GM12878 (cell line): ENCODE measurements at regions not wholly inside any gene's neighbourhood (a gene's known extent, or its start where the extent isn't known, plus 50 kb on each side); places are given as distances from the start of the nearest gene placed in this dataset.

Experiments
- ATAC-seq: fragments of 200-7000 bp; cut with Tn5 transposase; 3 replicates; pipeline ENCODE4 v1.9.1; 2020; ENCODE audit warnings: mild to moderate bottlenecking, moderate library complexity
- BruUV-seq: library from RNA; stranded (reverse); fragments of 400-500 nt; replicated peaks from 2 replicates; lab custom pipeline; 2021; lab: Mats Ljungman, UMichigan
- CTCF ChIA-PET: fragments of 300-600 bp; sonication (Branson Sonifier 250); formaldehyde crosslinking; extraction: SDS; loops from one replicate; lab custom pipeline; 2021; ENCODE audit warnings: inconsistent platforms; lab: Yijun Ruan, JAX
- POLR2A ChIA-PET: fragments of 350-600 bp; formaldehyde crosslinking; extraction: SDS; loops from one replicate; lab custom pipeline; 2021; ENCODE audit warnings: inconsistent platforms; lab: Charles Lee
- RAD21 ChIA-PET: fragments of 300-600 bp; sonication (Branson Sonifier 250); formaldehyde crosslinking; loops from one replicate; lab custom pipeline; 2023; ENCODE audit warnings: antibody characterized with exemption; ENCODE audit not compliant: unreplicated experiment; lab: Charles Lee
- SMC1A ChIA-PET: fragments of 300-600 bp; sonication (Branson Sonifier 250); formaldehyde crosslinking; loops from one replicate; lab custom pipeline; 2023; ENCODE audit not compliant: unreplicated experiment, uncharacterized antibody; lab: Charles Lee
- DNase-seq: peaks from one replicate; pipeline ENCODE4 v3.0.0-alpha.2; 2011; ENCODE audit warnings: low read depth, low spot score
- FAIRE-seq: peaks from 3 replicates; lab custom pipeline; 2011; peaks lifted over from hg19 to GRCh38; lab: Jason Lieb, UNC
- H2AFZ ChIP-seq: 2 replicates; pipeline ENCODE4 v1.6.0; 2011; ENCODE audit warnings: low read depth, low read length, control low read depth; ENCODE audit not compliant: control insufficient read depth
- H3K27ac ChIP-seq: 2 replicates; pipeline ENCODE4 v1.5.1; 2011; ENCODE audit warnings: control low read depth; ENCODE audit not compliant: control insufficient read depth, insufficient read depth
- H3K27me3 ChIP-seq, 2 experiments: replicated peaks in 1 of 2; 2 replicates each; pipeline versions ENCODE4 v1.6.0 to v1.6.1; 2011; ENCODE audit warnings: low read length in 1 of 2; ENCODE audit not compliant: control insufficient read depth in 2 of 2, insufficient read depth in 2 of 2
- H3K36me3 ChIP-seq, 2 experiments: 2 replicates each; pipeline ENCODE4 v1.5.1; 2011; ENCODE audit warnings: low read length in 1 of 2; ENCODE audit not compliant: control insufficient read depth in 2 of 2, insufficient read depth in 2 of 2
- H3K4me1 ChIP-seq: 2 replicates; pipeline ENCODE4 v1.6.1; 2011; ENCODE audit warnings: mild to moderate bottlenecking, low read length, moderate library complexity, mixed read lengths; ENCODE audit not compliant: control insufficient read depth, insufficient read depth
- H3K4me2 ChIP-seq: 2 replicates; pipeline ENCODE4 v1.6.0; 2011; ENCODE audit warnings: control low read depth; ENCODE audit not compliant: control insufficient read depth, insufficient read depth
- H3K4me3 ChIP-seq: fragments of 200-600 bp; sonication (generic); 2 replicates; pipeline ENCODE4 v1.5.1; 2016
- H3K79me2 ChIP-seq: 2 replicates; pipeline ENCODE4 v1.6.0; 2011; ENCODE audit warnings: low read length; ENCODE audit not compliant: control insufficient read depth, insufficient read depth
- H3K9ac ChIP-seq: 2 replicates; pipeline ENCODE4 v1.8.0; 2011; ENCODE audit warnings: low read length, control low read depth, mixed read lengths; ENCODE audit not compliant: control insufficient read depth, insufficient read depth
- H3K9me3 ChIP-seq: replicated peaks from 3 replicates; pipeline ENCODE4 v1.5.1; 2011; ENCODE audit warnings: mild to moderate bottlenecking, low read length; ENCODE audit not compliant: control insufficient read depth, insufficient read depth
- H4K20me1 ChIP-seq: 2 replicates; pipeline ENCODE4 v1.6.0; 2011; ENCODE audit not compliant: control insufficient read depth, insufficient read depth
- CHD1 ChIP-seq: IDR thresholded peaks from 2 replicates; pipeline ENCODE4 v1.6.1; 2012; ENCODE audit warnings: low read depth, low read length, improper control_type of control experiment
- DPF2 ChIP-seq: fragments of 450-650 bp; IDR thresholded peaks from 2 replicates; pipeline ENCODE4 v1.6.1; 2017; ENCODE audit warnings: mild to moderate bottlenecking
- EP300 ChIP-seq, 2 experiments: fragments of 150-350 bp in 1 of 2; IDR thresholded peaks; 2 replicates each; pipeline ENCODE4 v1.6.1; 2011 to 2012; ENCODE audit warnings: low read depth in 2 of 2, low read length in 2 of 2, borderline replicate concordance in 1 of 2, improper control_type of control experiment in 1 of 2, inconsistent platforms in 1 of 2; ENCODE audit not compliant: control insufficient read depth in 1 of 2
- ETV6 ChIP-seq, 2 experiments: fragments of 450-650 bp in 1 of 2; IDR thresholded peaks in 1 of 2; conservative IDR thresholded peaks in 1 of 2; 2 replicates each; pipeline ENCODE4 v1.6.1; 2014; ENCODE audit warnings: antibody characterized with exemption in 1 of 2, borderline replicate concordance in 1 of 2, low read depth in 1 of 2, mild to moderate bottlenecking in 1 of 2, moderate library complexity in 1 of 2
- IKZF1 ChIP-seq: fragments of 450-650 bp; conservative IDR thresholded peaks from 2 replicates; pipeline ENCODE4 v1.6.1; 2017; ENCODE audit warnings: antibody characterized with exemption, mild to moderate bottlenecking
- IKZF2 ChIP-seq, 2 experiments: fragments of 450-650 bp; IDR thresholded peaks; 2 replicates each; pipeline ENCODE4 v1.6.1; 2017; ENCODE audit warnings: mild to moderate bottlenecking in 2 of 2, moderate library complexity in 2 of 2
- JUNB ChIP-seq: IDR thresholded peaks from 2 replicates; pipeline ENCODE4 v1.6.1; 2016; ENCODE audit warnings: antibody characterized with exemption, mild to moderate bottlenecking
- MTA2 ChIP-seq: fragments of 450-650 bp; IDR thresholded peaks from 2 replicates; pipeline ENCODE4 v1.6.1; 2016; ENCODE audit warnings: low read depth, mild to moderate bottlenecking, moderate library complexity
- MXI1 ChIP-seq: fragments of 150-350 bp; IDR thresholded peaks from 2 replicates; pipeline ENCODE4 v1.6.1; 2011; ENCODE audit warnings: low read depth, mild to moderate bottlenecking, inconsistent platforms, low read length, improper control_type of control experiment
- RELB ChIP-seq: fragments of 450-650 bp; IDR thresholded peaks from 2 replicates; pipeline ENCODE4 v1.6.1; 2017; ENCODE audit warnings: low read depth, mild to moderate bottlenecking, moderate library complexity
- SPI1 ChIP-seq: IDR thresholded peaks from 2 replicates; pipeline ENCODE4 v1.6.1; 2011; ENCODE audit warnings: low read depth, mild to moderate bottlenecking, low read length, moderate library complexity, borderline replicate concordance; ENCODE audit not compliant: insufficient read depth
- ZNF384 ChIP-seq: IDR thresholded peaks from 2 replicates; pipeline ENCODE4 v1.6.1; 2012; ENCODE audit warnings: low read depth, mild to moderate bottlenecking, low read length, improper control_type of control experiment, borderline replicate concordance
- WGBS: methylation state at CpG from one replicate; pipeline ENCODE4 v1.1.6; 2016; ENCODE audit warnings: low lambda C conversion rate; ENCODE audit not compliant: insufficient replicate concordance, insufficient coverage; ENCODE audit errors: missing lambda C conversion rate; 5-methylcytosine and 5-hydroxymethylcytosine counted together
- in situ Hi-C: fragments of 300-500 bp; cut with MboI; formaldehyde crosslinking; loops from 9 replicates; pipeline ENCODE4 v1.14.3; 2018; ENCODE audit warnings: mixed read lengths
- intact Hi-C: fragments of 100-400 bp; cut with micrococcal nuclease; formaldehyde crosslinking; loops from one replicate; pipeline ENCODE4 v1.14.2; 2022; ENCODE audit not compliant: unreplicated experiment

GRCh38 chr9:7405924-7406604, 393.5 kb downstream of the DMAC1 start:
- no peaks in the 10 kb centered on the region for H3K36me3 ChIP-seq
- peak overlapping the region; percentile 35; the same call in 1 of the 2 replicates for H3K4me2 ChIP-seq
- H3K27me3 ChIP-seq = no peaks in the 10 kb centered on the region; a peak in 1 of 4 replicates
- no peaks in the 10 kb centered on the region for H4K20me1 ChIP-seq
- peaks cover 7% of the 10 kb centered on the region; the same call in 1 of the 2 replicates for H3K4me1 ChIP-seq
- no peak overlapping the region for H2AFZ ChIP-seq
- DNase-seq (no peak), FAIRE-seq (no peak), ATAC-seq (peak; percentile 82)
- no peak overlapping the region for H3K9ac ChIP-seq
- H3K4me3 ChIP-seq = no peak overlapping the region
- intact Hi-C loops = loop anchor here (2.0 kb wide), 1 partner anchor 131 kb away; no protein-coding TSS in a partner anchor
- POLR2A ChIA-PET = no interaction called here
- SMC1A ChIA-PET = no interaction called here
- H3K9me3 ChIP-seq = no peaks in the 10 kb centered on the region
- H3K79me2 ChIP-seq = no peaks in the 10 kb centered on the region
- CTCF ChIA-PET = no interaction called here
- TF ChIP-seq MTA2 (peak; percentile 41; the same call in 1 of the 2 replicates), IKZF1 (no peak), MXI1 (no peak), EP300 (IDR thresholded peaks at IDR 0.05; ENCODE audit: borderline replicate concordance in 1 of 2, control insufficient read depth in 1 of 2, low read depth in 2 of 2, low read length in 2 of 2) (peak in 1 of 2 experiments; percentile 26; a peak in 1 of 4 replicates), DPF2 (0 out of 2 replicates have a peak, but pooled peaks have one; percentile 41), ETV6 (conservative IDR thresholded peaks at IDR 0.05 in 1 of 2, IDR thresholded peaks at IDR 0.05 in 1 of 2; ENCODE audit: borderline replicate concordance in 1 of 2, low read depth in 1 of 2) (peak in 1 of 2 experiments; percentile 66; a peak in 1 of 4 replicates), JUNB (peak; percentile 68), IKZF2 (IDR thresholded peaks at IDR 0.05) (peak; percentile 59 to 70), CHD1 (no peak), RELB (0 out of 2 replicates have a peak, but pooled peaks have one; percentile 21), ZNF384 (no peak), SPI1 (peak; percentile 86)
- 66% methylated on average over 4 of the region's 4 CpGs for WGBS
- H3K27ac ChIP-seq = no peak overlapping the region
- no TSS peak for BruUV-seq
- RAD21 ChIA-PET = no interaction called here
- in situ Hi-C loops = no loop called here
